ENCODE measurements at regions not wholly inside any gene's neighbourhood (a gene's known extent, or its start where the extent isn't known, plus 50 kb on each side); places are given as distances from the start of the nearest gene placed in this dataset.

GRCh38 chr12:114827461-114827860, 143.5 kb upstream of the TBX3 start:
- no peaks in the 10 kb centered on the region for H3K79me2 ChIP-seq (replicated peaks; ENCODE audit: insufficient read depth, low read length)
- no peaks in the 10 kb centered on the region for H4K20me1 ChIP-seq (ENCODE audit: insufficient read depth)
- H3F3A ChIP-seq (ENCODE audit: insufficient read depth, low read length, poor library complexity, severe bottlenecking) = no peaks in the 10 kb centered on the region
- H3K27me3 ChIP-seq (ENCODE audit: insufficient read depth, low read depth, low read length) = no peaks in the 10 kb centered on the region
- H2AFZ ChIP-seq (ENCODE audit: low read depth, low read length) = no peak overlapping the region
- no peaks in the 10 kb centered on the region for H3K9me3 ChIP-seq (ENCODE audit: low read length)
- H3K27ac ChIP-seq (ENCODE audit: low read length) = no peak overlapping the region
- no peaks in the 10 kb centered on the region for H3K36me3 ChIP-seq (ENCODE audit: insufficient read depth, low read length)
- no peak overlapping the region for H3K4me3 ChIP-seq (ENCODE audit: low read length)
- no peak overlapping the region for H3K4me2 ChIP-seq (ENCODE audit: low read length)
- no peak overlapping the region for H3K9ac ChIP-seq (ENCODE audit: low read length)
- TF ChIP-seq EP300 (conservative IDR thresholded peaks at IDR 0.05; ENCODE audit: poor library complexity, severe bottlenecking) = no peak
- H3K9me2 ChIP-seq (ENCODE audit: insufficient read depth, low read length) = no peaks in the 10 kb centered on the region

- Histone ChIP-seq H3K36me3 (ENCODE audit: insufficient read depth, low read length) (no peaks in the 10 kb centered on the region), H2AFZ (ENCODE audit: low read depth, low read length) (no peak overlapping the region), H4K20me1 (ENCODE audit: insufficient read depth) (no peaks in the 10 kb centered on the region), H3K9me3 (ENCODE audit: low read length) (no peaks in the 10 kb centered on the region), H3K9ac (ENCODE audit: low read length) (no peak overlapping the region), H3F3A (ENCODE audit: insufficient read depth, low read length, poor library complexity, severe bottlenecking) (no peaks in the 10 kb centered on the region), H3K27me3 (ENCODE audit: insufficient read depth, low read depth, low read length) (no peaks in the 10 kb centered on the region), H3K4me3 (ENCODE audit: low read length) (no peak overlapping the region), H3K27ac (ENCODE audit: low read length) (no peak overlapping the region), H3K9me2 (ENCODE audit: insufficient read depth, low read length) (no peaks in the 10 kb centered on the region), H3K79me2 (replicated peaks; ENCODE audit: insufficient read depth, low read length) (no peaks in the 10 kb centered on the region), H3K4me2 (ENCODE audit: low read length) (no peak overlapping the region)
- TF ChIP-seq SMC3 (conservative IDR thresholded peaks at IDR 0.05; ENCODE audit: poor library complexity) = no peak
- no peak for TF ChIP-seq EZH2 (IDR thresholded peaks at IDR 0.05; ENCODE audit: borderline replicate concordance, insufficient read depth, low read length, poor library complexity, severe bottlenecking)
- TF ChIP-seq REST (IDR thresholded peaks at IDR 0.05; ENCODE audit: borderline replicate concordance) = no peak
- TF ChIP-seq EP300 (conservative IDR thresholded peaks at IDR 0.05; ENCODE audit: poor library complexity, severe bottlenecking) = no peak
- TF ChIP-seq, protein P1, sequence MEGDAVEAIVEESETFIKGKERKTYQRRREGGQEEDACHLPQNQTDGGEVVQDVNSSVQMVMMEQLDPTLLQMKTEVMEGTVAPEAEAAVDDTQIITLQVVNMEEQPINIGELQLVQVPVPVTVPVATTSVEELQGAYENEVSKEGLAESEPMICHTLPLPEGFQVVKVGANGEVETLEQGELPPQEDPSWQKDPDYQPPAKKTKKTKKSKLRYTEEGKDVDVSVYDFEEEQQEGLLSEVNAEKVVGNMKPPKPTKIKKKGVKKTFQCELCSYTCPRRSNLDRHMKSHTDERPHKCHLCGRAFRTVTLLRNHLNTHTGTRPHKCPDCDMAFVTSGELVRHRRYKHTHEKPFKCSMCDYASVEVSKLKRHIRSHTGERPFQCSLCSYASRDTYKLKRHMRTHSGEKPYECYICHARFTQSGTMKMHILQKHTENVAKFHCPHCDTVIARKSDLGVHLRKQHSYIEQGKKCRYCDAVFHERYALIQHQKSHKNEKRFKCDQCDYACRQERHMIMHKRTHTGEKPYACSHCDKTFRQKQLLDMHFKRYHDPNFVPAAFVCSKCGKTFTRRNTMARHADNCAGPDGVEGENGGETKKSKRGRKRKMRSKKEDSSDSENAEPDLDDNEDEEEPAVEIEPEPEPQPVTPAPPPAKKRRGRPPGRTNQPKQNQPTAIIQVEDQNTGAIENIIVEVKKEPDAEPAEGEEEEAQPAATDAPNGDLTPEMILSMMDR (IDR thresholded peaks at IDR 0.05; ENCODE audit: poor library complexity, severe bottlenecking) = no peak
- TF ChIP-seq RAD21 (conservative IDR thresholded peaks at IDR 0.05) = no peak
- TF ChIP-seq MXI1 (conservative IDR thresholded peaks at IDR 0.05; ENCODE audit: poor library complexity, severe bottlenecking) = no peak
- TF ChIP-seq TAF1 (IDR thresholded peaks at IDR 0.05; ENCODE audit: low read depth) = no peak
- no peak for TF ChIP-seq POLR2AphosphoS5 (IDR thresholded peaks at IDR 0.05)
Observed at GRCh38 chr12:114826244-114826643, 142.3 kb upstream of the TBX3 start.

GRCh38 chr12:114823724-114824123, 139.7 kb upstream of the TBX3 start:
- Histone ChIP-seq H3K4me2 (ENCODE audit: low read length) (no peak overlapping the region), H3K9me3 (ENCODE audit: low read length) (no peaks in the 10 kb centered on the region), H3K27ac (ENCODE audit: low read length) (no peak overlapping the region), H3F3A (ENCODE audit: insufficient read depth, low read length, poor library complexity, severe bottlenecking) (no peaks in the 10 kb centered on the region), H3K4me3 (ENCODE audit: low read length) (no peak overlapping the region), H3K36me3 (ENCODE audit: insufficient read depth, low read length) (no peaks in the 10 kb centered on the region), H3K27me3 (ENCODE audit: insufficient read depth, low read depth, low read length) (no peaks in the 10 kb centered on the region), H2AFZ (ENCODE audit: low read depth, low read length) (no peak overlapping the region), H3K79me2 (replicated peaks; ENCODE audit: insufficient read depth, low read length) (no peaks in the 10 kb centered on the region), H3K9ac (ENCODE audit: low read length) (no peak overlapping the region), H4K20me1 (ENCODE audit: insufficient read depth) (no peaks in the 10 kb centered on the region), H3K9me2 (ENCODE audit: insufficient read depth, low read length) (no peaks in the 10 kb centered on the region)
- TF ChIP-seq RAD21 (conservative IDR thresholded peaks at IDR 0.05) (no peak), MXI1 (conservative IDR thresholded peaks at IDR 0.05; ENCODE audit: poor library complexity, severe bottlenecking) (no peak), SMC3 (conservative IDR thresholded peaks at IDR 0.05; ENCODE audit: poor library complexity) (no peak), POLR2AphosphoS5 (IDR thresholded peaks at IDR 0.05) (no peak), EP300 (conservative IDR thresholded peaks at IDR 0.05; ENCODE audit: poor library complexity, severe bottlenecking) (no peak), TAF1 (IDR thresholded peaks at IDR 0.05; ENCODE audit: low read depth) (no peak), EZH2 (IDR thresholded peaks at IDR 0.05; ENCODE audit: borderline replicate concordance, insufficient read depth, low read length, poor library complexity, severe bottlenecking) (no peak), REST (IDR thresholded peaks at IDR 0.05; ENCODE audit: borderline replicate concordance) (no peak)
- TF ChIP-seq, protein P1 (IDR thresholded peaks at IDR 0.05; ENCODE audit: poor library complexity, severe bottlenecking) = no peak
